Upper lobe of right lung (tissue), 1 donor: ENCODE measurements at regions not wholly inside any gene's neighbourhood (a gene's known extent, or its start where the extent isn't known, plus 50 kb on each side); places are given as distances from the start of the nearest gene placed in this dataset.

Source experiments
- ATAC-seq: fragments of 200-7000 bp; cut with Tn5 transposase; one replicate; pipeline ENCODE4 v1.9.1; 2020; ENCODE audit warnings: mild to moderate bottlenecking, moderate library complexity
- DNase-seq: peaks from one replicate; pipeline ENCODE4 v3.0.0-alpha.2; 2020
- H3K27ac ChIP-seq: fragments of 200-600 bp; one replicate; pipeline ENCODE4 v1.8.0; 2022
- H3K27me3 ChIP-seq: fragments of 200-600 bp; one replicate; pipeline ENCODE4 v1.8.0; 2022; ENCODE audit warnings: mild to moderate bottlenecking
- H3K36me3 ChIP-seq: fragments of 200-600 bp; one replicate; pipeline ENCODE4 v1.8.0; 2022
- H3K4me1 ChIP-seq: fragments of 200-600 bp; one replicate; pipeline ENCODE4 v1.8.0; 2022
- H3K4me3 ChIP-seq: fragments of 200-600 bp; one replicate; pipeline ENCODE4 v1.8.0; 2022; ENCODE audit warnings: mild to moderate bottlenecking
- H3K9me3 ChIP-seq: fragments of 200-600 bp; one replicate; pipeline ENCODE4 v1.8.0; 2022
- intact Hi-C: fragments of 100-400 bp; cut with DNase I; formaldehyde crosslinking; loops from one replicate; pipeline ENCODE4 v1.11.0; 2022
- TF ChIP-seq, protein P1 (sequence below): fragments of 200-600 bp; IDR thresholded peaks from one replicate; pipeline ENCODE4 v1.8.0; 2022; ENCODE audit warnings: antibody characterized with exemption
- donor health status: DM: no; HTN: yes; CAD: no; lungs with severe emphysema.

DNA sequence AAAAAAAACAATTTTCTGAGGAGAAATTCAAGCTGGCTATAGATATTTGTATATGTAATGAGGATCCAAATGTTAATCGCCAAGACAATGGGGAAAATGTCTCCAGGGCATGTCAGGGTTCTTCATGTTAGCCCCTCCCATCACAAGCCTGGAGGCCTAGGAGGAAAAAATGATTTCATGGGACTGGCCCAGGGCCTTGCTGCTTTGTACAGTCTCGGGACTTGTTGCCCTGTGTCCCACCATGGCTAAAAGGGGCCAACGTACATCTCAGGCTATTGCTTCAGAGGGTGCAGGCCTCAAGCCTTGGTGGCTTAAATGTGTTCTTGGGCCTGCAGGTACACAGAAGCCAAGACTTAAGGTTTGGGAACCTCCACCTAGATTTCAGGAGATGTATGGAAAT is 62.1 kb upstream of the SLC5A12 start:
- TF ChIP-seq, protein P1, sequence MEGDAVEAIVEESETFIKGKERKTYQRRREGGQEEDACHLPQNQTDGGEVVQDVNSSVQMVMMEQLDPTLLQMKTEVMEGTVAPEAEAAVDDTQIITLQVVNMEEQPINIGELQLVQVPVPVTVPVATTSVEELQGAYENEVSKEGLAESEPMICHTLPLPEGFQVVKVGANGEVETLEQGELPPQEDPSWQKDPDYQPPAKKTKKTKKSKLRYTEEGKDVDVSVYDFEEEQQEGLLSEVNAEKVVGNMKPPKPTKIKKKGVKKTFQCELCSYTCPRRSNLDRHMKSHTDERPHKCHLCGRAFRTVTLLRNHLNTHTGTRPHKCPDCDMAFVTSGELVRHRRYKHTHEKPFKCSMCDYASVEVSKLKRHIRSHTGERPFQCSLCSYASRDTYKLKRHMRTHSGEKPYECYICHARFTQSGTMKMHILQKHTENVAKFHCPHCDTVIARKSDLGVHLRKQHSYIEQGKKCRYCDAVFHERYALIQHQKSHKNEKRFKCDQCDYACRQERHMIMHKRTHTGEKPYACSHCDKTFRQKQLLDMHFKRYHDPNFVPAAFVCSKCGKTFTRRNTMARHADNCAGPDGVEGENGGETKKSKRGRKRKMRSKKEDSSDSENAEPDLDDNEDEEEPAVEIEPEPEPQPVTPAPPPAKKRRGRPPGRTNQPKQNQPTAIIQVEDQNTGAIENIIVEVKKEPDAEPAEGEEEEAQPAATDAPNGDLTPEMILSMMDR = no peak
- intact Hi-C loops = no loop called here

DNA sequence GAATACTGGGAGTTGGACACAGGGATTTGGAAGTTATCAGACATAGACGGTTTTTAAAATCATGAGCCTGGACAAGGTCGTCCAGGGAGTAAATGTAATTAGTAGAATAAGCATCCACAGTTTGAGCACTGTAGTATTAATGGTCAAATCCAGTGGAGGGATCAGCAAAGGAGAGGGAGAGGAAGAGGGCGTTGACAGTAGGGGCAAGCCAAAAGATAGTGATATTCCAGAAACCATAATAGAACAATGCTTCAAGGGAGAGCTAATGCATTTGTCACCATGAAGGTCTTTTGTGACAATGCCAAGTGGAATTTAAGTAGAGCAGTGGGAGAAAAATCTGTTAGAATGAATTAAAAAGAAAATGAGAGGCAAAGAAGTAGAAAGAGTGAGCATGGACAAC is 68.9 kb upstream of the SLC5A12 start:
- intact Hi-C loops = no loop called here
- ATAC-seq (no peak), DNase-seq (no peak)
- TF ChIP-seq, protein P1 = no peak
- Histone ChIP-seq H3K27ac (no peak overlapping the region), H3K4me3 (no peak overlapping the region), H3K9me3 (no peaks in the 10 kb centered on the region), H3K4me1 (no peaks in the 10 kb centered on the region), H3K36me3 (no peaks in the 10 kb centered on the region), H3K27me3 (no peaks in the 10 kb centered on the region)

More for the DNA sequence above, 62.1 kb upstream of the SLC5A12 start:
- Histone ChIP-seq H3K36me3 (no peaks in the 10 kb centered on the region), H3K4me1 (no peaks in the 10 kb centered on the region), H3K27me3 (no peaks in the 10 kb centered on the region), H3K4me3 (no peak overlapping the region), H3K27ac (no peak overlapping the region), H3K9me3 (no peaks in the 10 kb centered on the region)
- DNase-seq (no peak), ATAC-seq (no peak)

DNA sequence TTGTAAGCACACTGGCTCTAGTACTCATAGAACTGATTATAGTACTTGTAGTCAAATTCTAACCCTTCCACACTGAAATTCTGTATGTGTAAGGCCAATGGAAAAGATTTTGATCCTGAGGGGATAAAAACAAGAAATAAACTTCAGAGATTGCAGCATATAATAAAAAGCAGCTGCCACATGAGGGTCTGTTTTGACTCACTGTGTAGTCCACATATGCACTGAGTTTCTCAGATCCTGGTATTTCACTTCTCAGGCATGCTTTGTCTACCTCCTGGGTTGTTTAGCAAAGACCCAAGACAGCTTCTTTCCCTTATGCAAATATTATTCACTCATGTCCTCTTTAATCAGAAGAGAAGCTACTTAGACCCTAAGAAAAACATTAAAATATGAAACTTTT is 71.1 kb upstream of the SLC5A12 start:
- ATAC-seq (no peak), DNase-seq (no peak)
- TF ChIP-seq, protein P1 = no peak
- H3K27me3 ChIP-seq = no peaks in the 10 kb centered on the region
- no peak overlapping the region for H3K27ac ChIP-seq
- intact Hi-C loops = no loop called here
- no peaks in the 10 kb centered on the region for H3K4me1 ChIP-seq
- no peak overlapping the region for H3K4me3 ChIP-seq
- H3K36me3 ChIP-seq = no peaks in the 10 kb centered on the region
- no peaks in the 10 kb centered on the region for H3K9me3 ChIP-seq

DNA sequence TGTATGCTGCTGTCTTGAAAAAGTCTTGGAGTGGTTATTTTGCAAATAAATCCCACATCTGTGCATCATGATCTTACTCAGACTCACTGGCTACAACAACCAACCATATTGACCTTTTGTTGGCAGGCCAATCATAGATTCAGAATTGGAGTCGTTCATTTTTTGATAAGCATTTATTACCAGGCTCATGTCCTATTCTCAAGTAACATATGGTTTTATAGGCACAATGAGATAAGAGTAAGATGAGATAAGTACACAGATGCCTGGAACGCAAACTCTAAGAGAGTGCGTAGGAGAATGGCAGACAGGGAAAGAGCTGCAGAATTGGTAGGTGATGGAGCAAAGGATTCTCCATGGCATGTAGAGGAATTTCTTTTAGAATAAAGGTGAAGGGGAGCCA is 71.6 kb upstream of the SLC5A12 start:
- intact Hi-C loops = no loop called here
- H3K27ac ChIP-seq = no peak overlapping the region
- no peaks in the 10 kb centered on the region for H3K27me3 ChIP-seq
- no peaks in the 10 kb centered on the region for H3K36me3 ChIP-seq
- ATAC-seq (no peak), DNase-seq (no peak)
- no peaks in the 10 kb centered on the region for H3K4me1 ChIP-seq
- no peaks in the 10 kb centered on the region for H3K9me3 ChIP-seq
- H3K4me3 ChIP-seq = no peak overlapping the region
- TF ChIP-seq, protein P1 = no peak

DNA sequence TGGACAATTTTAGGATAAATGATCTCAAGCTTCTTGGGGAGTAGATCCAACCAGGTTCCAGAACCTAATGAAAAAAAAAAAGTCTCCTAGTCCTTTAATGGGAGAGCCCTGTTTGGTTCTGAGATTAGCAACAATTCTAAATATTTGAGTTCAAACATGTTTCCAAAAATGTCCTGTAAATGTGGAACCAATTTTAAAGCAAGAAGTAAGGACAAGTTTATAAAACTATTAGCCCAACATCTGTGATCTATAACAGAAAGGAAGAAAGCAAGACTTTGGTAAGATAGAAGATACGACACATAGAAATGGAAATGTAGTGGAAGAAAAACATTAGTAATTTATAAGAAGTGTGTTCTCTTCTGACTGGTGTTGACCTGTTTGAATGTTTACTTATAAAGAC is 79.7 kb upstream of the SLC5A12 start:
- intact Hi-C loops = no loop called here
- Histone ChIP-seq H3K36me3 (no peaks in the 10 kb centered on the region), H3K4me3 (no peak overlapping the region), H3K4me1 (no peaks in the 10 kb centered on the region), H3K27ac (no peak overlapping the region), H3K27me3 (no peaks in the 10 kb centered on the region), H3K9me3 (no peaks in the 10 kb centered on the region)
- no peak for ATAC-seq
- TF ChIP-seq, protein P1 = no peak
- DNase-seq = no peak

DNA sequence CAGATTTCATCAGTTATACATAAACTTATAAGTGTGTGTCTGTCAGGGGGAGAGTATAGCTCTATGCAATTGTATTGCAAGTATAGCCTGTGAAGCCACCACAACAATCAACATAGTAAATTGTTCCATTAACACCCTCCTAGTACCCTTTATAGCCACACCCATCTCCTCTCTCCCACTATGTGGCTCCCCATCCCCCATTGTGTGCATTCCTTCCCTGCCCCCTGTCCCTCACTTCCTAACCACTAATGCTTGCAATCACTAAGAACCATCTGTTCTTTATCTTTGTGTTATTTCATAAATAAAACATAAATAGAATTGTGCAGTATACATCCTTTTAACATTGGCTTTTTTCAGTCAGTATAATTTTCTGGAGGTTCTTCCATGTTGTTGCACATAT is 83.1 kb upstream of the SLC5A12 start:
- Histone ChIP-seq H3K27me3 (no peaks in the 10 kb centered on the region), H3K27ac (no peak overlapping the region), H3K36me3 (no peaks in the 10 kb centered on the region), H3K9me3 (no peaks in the 10 kb centered on the region), H3K4me1 (no peaks in the 10 kb centered on the region), H3K4me3 (no peak overlapping the region)
- intact Hi-C loops = no loop called here
- DNase-seq (no peak), ATAC-seq (no peak)
- TF ChIP-seq, protein P1 = no peak
